ENCODE measurements at regions not wholly inside any gene's neighbourhood (a gene's known extent, or its start where the extent isn't known, plus 50 kb on each side); places are given as distances from the start of the nearest gene placed in this dataset.

DNA sequence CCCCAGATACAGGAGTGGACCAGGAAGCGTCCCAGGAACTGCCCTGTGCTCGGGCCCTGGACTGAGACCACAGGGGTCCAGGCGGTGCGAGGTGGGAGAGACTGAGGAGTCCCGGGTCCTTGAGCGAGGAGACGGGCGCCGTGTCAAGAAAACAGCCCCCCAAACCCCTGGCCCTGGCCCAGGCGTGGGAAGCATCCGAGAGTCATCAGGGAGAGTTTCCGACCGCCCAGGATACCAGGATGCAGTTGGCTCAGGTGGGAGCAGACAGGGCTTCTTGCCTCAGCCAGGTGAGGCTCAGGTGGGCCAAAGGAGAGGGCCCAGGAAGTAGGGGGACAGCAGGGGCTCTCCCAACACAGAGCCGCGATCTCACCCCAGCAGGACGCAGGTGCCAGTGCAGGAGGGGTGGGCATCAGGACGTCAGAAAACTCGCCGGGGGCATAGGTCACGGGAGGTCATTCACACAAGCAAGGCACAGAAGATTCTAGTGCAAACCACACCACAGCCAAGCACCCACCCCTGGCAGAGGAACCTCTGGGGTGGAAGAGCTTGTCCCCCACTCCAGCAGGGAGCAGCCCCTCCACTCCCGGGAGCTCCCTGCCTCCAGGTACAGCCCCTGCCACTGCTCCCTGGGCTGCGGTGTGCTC, 102.5 kb upstream of the EIF5 start:
- DNase-seq (ENCODE audit: low read depth in 1 of 2, low spot score in 2 of 2) (no peak), FAIRE-seq (no peak)
- Histone ChIP-seq H3K23ac (ENCODE audit: insufficient read length) (no peak overlapping the region), H3K4me1 (replicated peaks in 1 of 4; ENCODE audit: control insufficient read depth in 3 of 4, insufficient read depth in 4 of 4, low read length in 3 of 4) (peaks cover 0 to 6% (median 3%) of the 10 kb centered on the region in 4 experiments; a peak in 3 of 7 replicates), H4K5ac (ENCODE audit: insufficient read length, low read depth, low read length) (no peak overlapping the region), H2BK20ac (ENCODE audit: low read length) (no peak overlapping the region), H2AFZ (ENCODE audit: low read length) (no peak overlapping the region), H3K27me3 (replicated peaks in 1 of 4; ENCODE audit: control insufficient read depth in 3 of 4, extremely low read depth in 1 of 4, insufficient read depth in 3 of 4, low read length in 3 of 4) (no peaks in the 10 kb centered on the region), H3K9me3 (ENCODE audit: insufficient read depth in 2 of 2, low read depth in 1 of 2, low read length in 1 of 2) (no peaks in the 10 kb centered on the region), H2BK120ac (replicated peaks; ENCODE audit: low read depth, low read length) (no peak overlapping the region), H3K79me1 (ENCODE audit: low read depth, low read length) (no peaks in the 10 kb centered on the region), H2BK5ac (ENCODE audit: low read depth, low read length) (no peak overlapping the region), H3K4ac (replicated peaks; ENCODE audit: insufficient read length, low read depth, low read length) (no peak overlapping the region), H3K36me3 (ENCODE audit: control insufficient read depth in 2 of 4, insufficient read depth in 4 of 4, low read length in 3 of 4) (no peaks in the 10 kb centered on the region), H4K8ac (ENCODE audit: extremely low read depth, insufficient read depth, low read length) (no peak overlapping the region), H3K18ac (ENCODE audit: extremely low read depth, low read length) (no peak overlapping the region), H3K79me2 (ENCODE audit: control insufficient read depth in 1 of 2, insufficient read depth in 2 of 2, low read length in 2 of 2) (no peaks in the 10 kb centered on the region), H3K23me2 (ENCODE audit: low read depth, low read length) (no peaks in the 10 kb centered on the region), H3K27ac (ENCODE audit: low read depth, low read length) (no peak overlapping the region), H2AK5ac (ENCODE audit: low read depth, low read length) (no peak overlapping the region), H2BK12ac (ENCODE audit: low read depth, low read length) (no peak overlapping the region), H3K4me3 (ENCODE audit: extremely low read depth in 1 of 4, insufficient read depth in 2 of 4, low read depth in 3 of 4, low read length in 4 of 4) (no peak overlapping the region), H3K14ac (ENCODE audit: insufficient read length) (no peak overlapping the region), H3K4me2 (ENCODE audit: insufficient read depth in 1 of 2, low read depth in 2 of 2, low read length in 2 of 2) (no peak overlapping the region), H4K91ac (replicated peaks; ENCODE audit: insufficient read length, low read length) (no peak overlapping the region), H2BK15ac (ENCODE audit: low read length) (no peak overlapping the region; the same call in 1 of the 2 replicates), H3K56ac (replicated peaks; ENCODE audit: insufficient read length, low read depth, low read length) (no peak overlapping the region), H4K20me1 (replicated peaks in 1 of 2; ENCODE audit: control insufficient read depth in 1 of 2, insufficient read depth in 2 of 2, low read length in 2 of 2) (no peaks in the 10 kb centered on the region), H3K9ac (replicated peaks in 1 of 4; ENCODE audit: extremely low read depth in 1 of 4, low read depth in 3 of 4, low read length in 3 of 4) (no peak overlapping the region)
- CTCF ChIA-PET (ENCODE audit: partially characterized antibody) = interaction anchor here (1.2 kb wide), 1 partner anchor 108 kb away, joined by 3 read pairs; the partner anchor contains the start of gene TNFAIP2
- POLR2A ChIA-PET (ENCODE audit: partially characterized antibody) = no interaction called here
- WGBS, 2 experiments (ENCODE audit: extremely low coverage in 1 of 2, insufficient coverage in 1 of 2, insufficient read length in 1 of 2, insufficient replicate concordance in 2 of 2, low coverage in 1 of 2, low lambda C conversion rate in 2 of 2, missing lambda C conversion rate in 1 of 2) = 90% methylated on average over 22 of the region's 22 CpGs; no CpG with 5 or more reads in 1 of the 2 experiments
- TF ChIP-seq RAD21 (IDR thresholded peaks at IDR 0.05 in 1 of 2, conservative IDR thresholded peaks at IDR 0.05 in 1 of 2; ENCODE audit: low read depth in 2 of 2, low read length in 2 of 2) (no peak), CEBPB (IDR thresholded peaks at IDR 0.05; ENCODE audit: low read depth, low read length) (no peak), MAX (IDR thresholded peaks at IDR 0.05) (no peak)
